Pons (tissue), 1 donor: ENCODE measurements at regions not wholly inside any gene's neighbourhood (a gene's known extent, or its start where the extent isn't known, plus 50 kb on each side); places are given as distances from the start of the nearest gene placed in this dataset.
"Not testable (repeated sequence)": the region's sequence is repeated elsewhere in the genome, so short reads cannot be mapped to it uniquely, and the experiment has no call there.

ENCODE experiments used
- DNase-seq: peaks from one replicate; pipeline ENCODE4 v3.0.0-alpha.2; 2016; ENCODE audit warnings: low spot score

DNA sequence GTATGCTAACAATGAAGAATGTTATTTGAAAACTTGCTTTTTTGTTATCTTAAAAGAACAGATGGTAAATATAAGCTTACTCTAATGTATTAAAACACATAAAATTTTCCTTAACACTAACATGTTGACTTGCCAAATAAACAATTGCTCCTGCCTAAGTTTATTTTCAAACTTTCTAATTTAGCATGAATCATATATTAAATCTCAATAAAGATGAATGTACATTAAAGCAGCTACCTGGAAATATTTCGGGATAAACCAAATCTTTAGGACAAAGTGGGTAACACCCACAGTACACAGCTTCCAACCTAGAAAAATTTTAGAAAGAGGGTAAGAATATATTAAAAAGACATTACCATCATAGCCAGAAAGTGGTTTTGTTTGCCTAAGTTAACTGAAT lies 567.4 kb downstream of the ZEB2 start:
- DNase-seq: no peak

DNA sequence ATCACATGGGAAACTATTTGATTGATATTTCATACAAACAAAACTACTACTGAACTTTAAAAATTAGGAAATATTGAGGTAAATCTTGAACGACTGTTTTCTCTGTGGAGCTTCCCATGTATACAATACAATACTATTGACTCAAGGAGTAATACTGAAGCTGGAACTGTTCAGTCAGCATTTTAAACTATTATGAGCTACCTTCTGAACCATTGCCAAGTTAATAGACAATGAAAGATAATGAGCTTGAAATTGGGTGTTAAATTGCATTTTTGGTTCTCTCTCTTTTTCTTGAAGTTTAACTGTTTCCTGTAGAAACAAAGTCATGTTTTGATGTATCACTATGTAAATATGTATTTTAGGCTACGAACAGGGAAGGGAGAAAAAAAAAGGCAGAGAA lies 569.2 kb downstream of the ZEB2 start:
- DNase-seq: no peak

DNA sequence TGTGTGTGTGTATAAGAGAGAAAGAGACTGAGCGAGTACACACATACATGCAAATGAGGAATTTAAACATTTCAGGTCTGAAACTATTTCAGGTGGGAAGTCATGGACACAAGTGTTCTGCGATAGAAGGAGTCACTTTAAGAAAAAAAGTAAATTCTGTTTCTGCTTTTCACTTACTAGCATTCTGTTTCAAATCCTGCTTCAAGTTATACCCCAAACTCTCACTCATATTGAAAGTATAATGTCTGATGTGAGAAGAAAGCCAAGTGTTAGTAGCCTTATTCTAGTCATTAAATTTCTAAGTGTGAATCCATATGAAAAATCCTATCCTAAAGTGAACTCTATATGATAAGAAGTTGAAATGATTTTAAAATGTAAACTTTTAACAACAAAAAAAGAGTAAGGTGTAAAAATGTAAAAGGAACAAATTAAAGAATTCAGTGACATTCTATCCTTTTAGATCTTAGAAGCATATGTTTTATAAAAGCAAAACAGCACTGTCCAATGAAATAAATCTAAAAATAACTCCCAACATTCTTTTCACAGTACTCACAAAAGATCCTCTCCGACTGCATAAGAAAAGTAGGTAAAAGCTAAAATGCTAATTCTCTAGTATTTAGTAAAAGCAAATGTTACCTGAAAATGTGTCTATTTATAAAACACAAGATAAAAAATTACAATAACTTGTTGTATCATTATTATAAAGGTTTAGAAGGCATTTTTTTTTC lies 570.6 kb downstream of the ZEB2 start:
- no peak for DNase-seq

DNA sequence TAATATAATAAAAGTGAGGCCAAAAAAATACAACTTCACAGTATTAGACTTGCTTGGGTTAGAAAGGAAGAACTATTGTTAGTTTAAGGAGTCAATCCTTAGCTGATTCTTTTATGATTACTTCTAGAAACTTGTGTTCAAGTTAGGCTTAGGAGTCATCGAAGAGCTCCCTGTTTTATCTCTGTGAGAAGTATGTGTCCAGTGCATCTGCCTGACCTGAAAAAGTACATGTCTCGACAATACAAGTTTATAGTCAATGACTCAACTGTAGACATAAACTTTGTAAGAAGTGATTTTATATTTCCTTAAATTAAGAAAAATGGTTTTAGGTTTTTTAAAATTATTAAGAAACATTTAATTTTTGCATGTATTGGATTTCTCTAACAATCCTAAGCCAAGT lies 571.2 kb downstream of the ZEB2 start:
- no peak for DNase-seq

DNA sequence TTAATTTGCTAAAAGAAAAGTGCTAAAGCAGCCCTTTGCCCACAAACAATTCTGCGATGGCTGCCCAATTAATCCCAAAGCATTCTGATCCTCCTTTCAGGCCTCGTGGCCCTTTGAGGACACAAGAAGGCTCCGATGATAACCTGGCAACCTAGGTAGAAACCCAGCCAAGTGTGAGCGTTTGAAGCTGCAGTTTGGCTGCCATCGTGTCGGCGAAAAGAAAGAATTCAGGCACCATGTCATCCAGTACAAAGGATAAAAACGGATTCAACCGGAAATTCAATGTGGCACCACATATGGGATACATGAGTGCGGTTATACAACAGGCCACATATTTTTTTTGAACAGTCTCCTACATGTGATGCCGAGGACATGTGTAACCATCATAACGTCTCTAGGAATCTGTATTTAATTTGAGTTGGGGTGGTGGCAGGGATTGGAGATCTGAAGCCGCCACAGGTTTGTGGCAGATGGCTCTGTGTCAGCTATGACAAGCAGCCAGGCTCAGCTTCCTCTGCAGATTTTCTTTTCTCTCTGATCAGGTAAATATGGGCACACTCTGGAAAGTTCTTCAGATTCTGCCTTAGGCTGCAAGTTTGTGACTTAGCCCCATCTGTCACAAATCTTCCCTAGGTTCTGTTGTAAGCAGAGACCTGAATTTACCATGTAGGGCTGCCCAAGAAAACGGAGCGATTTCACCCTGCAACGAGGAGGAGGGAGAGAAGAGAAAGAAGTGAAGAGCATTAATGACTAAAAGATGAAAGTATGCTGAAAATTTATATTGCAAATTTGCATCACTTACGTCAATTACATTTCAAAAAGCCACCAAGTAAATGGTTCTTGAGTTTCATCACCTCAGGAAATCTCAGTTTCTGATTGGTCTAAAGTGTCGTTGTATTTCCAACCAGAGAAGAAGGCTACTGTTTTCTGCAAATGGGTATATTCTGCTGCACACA lies 573.2 kb downstream of the ZEB2 start:
- DNase-seq: no peak

DNA sequence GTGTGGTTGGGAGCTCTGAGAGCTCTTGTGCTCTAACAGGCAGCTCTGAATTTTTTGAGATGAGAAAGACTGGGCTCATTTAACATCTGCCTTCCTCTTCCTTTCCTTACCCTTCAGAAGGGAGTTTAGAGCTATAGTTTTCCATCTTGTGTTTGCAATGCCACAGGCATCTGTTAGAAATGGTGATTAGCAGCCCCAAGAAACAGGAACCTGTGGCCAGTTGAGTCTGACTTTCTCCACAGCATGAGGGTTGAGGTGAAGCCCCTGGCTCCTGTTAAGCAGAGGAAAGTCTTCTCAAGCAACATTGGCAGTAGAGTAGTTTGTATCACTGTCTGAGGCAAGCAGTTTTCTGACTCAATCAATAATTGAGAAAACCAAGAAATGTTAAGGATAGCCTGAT lies 577.4 kb downstream of the ZEB2 start:
- DNase-seq: no peak

DNA sequence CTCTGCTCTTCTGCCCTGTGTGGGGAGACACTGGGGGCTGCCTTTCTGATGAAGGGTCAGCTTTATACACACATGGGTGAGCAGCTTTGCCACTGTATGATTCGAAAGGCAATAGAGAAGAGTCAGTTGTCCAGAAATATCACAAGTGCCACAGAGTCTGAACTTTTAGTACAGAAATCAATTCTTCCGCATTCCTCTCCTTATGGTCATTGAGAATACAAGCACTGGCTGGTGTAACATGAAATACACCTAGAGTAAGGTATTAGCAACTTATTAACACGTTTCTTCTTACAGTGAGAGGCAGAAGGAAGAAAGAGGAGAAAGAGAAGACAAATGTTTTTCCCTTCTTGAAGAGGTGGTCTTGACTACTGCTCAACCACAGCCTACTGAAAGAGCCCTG lies 579.2 kb downstream of the ZEB2 start:
- no peak for DNase-seq

DNA sequence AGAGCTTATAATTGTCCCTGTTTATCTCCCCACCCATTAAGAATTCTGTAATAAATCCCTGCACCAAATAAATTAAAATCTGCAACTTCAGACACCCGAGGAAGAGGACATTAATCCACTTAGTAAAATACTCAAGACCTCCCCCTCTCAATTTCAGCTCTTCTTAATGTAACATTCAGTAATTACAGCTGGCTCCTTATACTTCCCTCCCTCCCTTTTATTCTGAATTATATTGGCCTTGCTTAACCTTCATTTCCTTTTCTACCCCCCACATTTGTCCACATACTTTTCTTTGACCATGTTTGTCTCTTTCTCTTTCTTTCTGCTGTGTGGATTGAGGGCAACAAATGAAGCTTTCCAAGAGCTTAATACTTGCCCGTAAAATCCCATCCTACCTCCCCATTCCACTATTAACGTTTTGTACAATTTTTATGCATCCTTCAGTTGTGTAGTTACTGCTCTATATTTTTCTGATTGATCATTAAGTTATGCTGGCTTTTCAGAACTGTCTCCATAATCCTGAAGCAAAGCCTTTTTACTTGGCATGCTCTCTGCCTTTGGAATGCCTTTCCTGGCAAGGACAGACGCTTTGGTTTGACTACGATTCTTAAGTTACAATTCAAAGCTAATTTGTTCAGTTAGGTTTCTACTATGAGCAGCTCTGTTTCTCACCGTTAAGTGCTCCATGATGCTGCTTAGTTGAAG lies 580.1 kb downstream of the ZEB2 start:
- no peak for DNase-seq

DNA sequence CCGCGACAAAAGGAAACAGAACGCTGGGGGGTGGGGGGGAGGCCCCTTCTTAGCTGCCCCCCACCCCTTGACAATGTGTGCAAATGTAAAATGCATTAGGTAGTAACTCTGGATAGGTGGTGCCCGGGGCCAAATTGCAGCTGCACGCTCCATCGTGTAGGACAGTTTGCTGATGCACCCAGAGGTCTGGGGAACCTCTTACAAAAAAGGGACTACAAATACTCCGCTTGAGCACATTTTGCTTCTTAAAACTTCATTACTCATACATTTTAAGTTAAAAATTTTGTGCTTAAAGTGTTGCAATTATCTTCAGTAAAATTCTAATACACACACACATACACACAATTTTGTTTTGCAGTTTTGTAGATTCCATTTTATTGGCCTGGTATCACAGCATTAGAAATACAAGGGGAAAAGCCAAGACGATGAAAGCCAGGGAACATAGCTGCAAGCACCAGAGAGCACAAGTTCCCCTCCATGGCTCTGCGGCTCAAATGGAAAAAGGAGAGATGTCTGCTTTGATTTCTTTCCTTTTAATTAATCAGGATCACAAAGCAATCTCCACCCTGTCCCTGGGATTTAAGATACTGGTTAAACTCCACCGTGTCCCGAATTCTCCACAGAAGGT lies 582.1 kb downstream of the ZEB2 start:
- no peak for DNase-seq

DNA sequence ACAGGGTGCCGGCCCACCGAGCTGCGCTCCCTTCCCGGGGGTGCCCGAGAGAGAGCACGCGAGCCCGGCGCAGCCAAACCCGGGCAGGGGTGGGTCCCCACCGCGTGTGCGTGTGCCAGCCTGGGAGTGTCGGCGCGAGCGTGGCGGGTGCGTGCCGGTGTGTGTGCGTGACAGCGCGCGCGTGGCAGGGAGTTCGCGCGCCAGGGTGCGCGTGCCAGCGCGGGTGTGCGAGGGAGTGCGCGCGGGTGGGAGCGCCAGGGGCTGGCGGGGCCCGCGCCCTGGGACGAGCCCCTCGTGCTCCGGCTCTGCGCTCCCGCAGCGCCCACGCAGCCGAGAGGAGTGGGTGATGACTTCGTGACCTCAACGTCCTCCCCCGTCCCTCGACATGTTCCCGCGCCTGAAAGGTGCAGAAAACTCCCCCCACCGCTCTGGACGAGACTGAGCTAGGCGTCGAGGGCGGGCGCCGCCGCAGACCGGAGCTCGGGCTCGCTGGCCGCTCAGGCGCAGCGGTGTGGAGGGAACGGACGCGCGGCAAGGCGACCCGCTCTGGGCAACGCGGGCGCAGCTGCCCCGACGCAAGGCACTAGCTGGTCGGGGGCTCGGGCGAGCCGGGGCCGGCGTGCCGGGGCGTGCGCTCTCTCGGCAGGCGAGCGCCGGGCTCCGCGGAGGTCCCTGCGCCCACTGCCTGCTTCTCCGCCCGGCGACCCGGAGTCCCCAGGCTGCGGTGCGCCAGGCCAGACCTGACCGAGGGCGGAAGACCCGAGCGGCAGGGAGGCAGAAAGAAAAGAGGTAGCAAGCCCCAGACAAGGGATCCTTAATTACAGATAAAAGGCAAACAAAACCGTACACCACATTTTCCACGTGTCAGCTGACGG lies 582.8 kb downstream of the ZEB2 start:
- DNase-seq: no peak

DNA sequence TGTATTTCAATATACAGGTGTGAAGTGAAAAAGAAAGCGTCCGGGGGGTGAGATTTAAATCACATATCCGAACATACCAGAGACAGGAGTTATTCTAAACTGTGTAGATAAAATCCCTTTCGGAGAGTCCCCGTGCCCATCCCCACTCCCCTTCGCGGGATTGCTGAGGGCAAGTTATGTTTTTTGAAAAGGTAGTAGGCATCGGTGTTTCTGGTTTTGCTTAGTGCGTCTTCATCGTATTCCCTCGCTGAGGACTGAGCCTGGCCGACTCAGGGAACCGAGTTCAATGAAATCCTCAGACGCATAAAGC lies 583.4 kb downstream of the ZEB2 start:
- no peak for DNase-seq

DNA sequence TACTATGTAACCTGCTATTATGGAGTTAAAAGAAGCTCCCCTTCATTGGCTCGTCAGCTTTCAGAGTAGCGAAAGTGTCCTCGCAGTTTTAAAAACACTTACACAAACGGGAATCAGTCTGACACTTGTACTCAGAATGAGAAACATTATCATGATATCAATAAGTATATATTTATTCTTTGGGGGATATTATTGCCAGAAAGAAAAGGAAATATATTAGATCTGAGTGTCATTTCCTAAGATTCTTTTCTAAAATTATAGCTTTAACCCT lies 584.5 kb downstream of the ZEB2 start:
- DNase-seq: no peak

DNA sequence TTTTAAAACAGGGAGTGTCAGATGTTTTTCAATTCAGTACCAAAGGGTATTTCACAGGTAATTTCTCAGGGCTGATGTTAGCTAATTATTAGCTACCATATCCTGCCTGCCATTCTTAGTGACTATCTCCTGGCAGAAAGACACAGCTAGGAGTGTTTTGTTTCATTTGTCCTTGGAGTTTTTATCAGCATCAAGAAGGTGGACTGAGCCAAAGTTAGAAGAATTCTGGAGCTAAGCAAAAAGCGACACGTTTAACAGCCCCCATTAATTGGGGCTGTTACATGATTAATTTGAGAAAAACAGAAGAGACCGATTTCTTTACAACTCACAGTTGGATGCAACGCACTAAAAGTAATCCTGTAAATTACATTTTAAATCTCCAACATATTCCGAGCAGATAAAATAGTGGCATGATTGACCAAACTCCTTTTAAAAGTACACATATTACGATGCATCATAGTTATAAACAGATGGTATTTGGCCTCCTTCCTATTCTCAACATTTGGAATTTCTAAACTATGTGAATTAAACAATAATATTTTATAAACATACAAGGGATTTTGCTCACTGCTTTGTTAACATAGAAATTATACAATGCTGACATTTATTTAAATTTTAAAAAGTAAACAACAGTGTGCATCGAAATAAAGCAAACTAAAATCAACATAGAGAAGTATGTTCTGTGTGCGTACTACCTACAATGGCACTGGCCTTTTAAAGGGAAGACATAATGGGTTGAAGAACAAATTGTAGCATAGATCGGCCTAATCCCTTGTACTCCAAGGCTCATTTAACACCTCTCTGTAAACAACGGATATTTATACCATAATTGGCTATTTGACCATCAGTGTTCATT lies 585.1 kb downstream of the ZEB2 start:
- no peak for DNase-seq

DNA sequence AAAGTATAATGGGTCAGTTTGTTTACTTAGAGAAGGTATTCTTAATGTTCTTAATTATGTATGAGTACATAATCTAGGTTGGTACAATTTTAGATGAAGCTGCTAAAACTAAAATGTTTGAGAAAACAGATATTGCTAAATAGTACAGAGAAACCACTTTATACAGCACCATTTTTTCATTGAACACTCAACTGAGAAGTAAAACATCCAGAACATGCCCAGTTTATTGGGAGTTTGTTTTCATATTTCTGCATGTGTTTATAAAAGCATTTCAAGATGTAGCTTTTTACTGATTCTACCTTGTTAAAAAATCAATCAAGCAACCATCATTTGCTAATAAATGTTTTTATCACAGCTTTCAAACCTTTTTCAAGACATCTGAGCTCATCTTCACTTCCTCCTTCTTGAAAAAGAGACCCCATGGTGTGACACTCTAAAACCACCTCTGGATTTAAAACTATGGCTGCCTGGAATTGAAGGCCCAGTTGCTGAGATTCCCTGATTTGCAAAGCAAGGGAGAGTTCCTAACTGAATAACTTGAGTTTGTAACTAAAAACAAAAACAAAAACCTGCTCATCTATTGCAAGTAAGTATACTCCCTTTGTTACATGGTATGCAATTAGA lies 585.9 kb downstream of the ZEB2 start:
- DNase-seq: no peak

DNA sequence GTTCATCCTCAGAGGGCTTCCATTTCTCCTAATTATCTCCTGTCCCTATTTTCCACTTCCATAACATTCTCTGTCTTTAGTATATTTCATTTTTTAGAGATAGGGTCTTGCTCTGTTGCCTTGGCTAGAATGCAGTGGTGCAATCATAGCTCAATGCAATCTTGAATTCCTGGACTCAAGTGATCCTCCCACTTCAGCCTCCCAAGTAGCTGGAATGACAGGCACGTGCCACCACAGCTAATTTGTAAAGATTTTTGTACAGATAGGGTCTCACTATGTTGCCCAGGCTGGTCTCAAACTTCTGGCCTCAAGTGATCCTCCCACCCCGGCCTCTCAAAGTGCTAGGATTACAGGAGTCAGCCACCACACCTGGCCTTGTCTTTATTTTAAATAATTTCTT lies 589.0 kb downstream of the ZEB2 start:
- DNase-seq: no peak

DNA sequence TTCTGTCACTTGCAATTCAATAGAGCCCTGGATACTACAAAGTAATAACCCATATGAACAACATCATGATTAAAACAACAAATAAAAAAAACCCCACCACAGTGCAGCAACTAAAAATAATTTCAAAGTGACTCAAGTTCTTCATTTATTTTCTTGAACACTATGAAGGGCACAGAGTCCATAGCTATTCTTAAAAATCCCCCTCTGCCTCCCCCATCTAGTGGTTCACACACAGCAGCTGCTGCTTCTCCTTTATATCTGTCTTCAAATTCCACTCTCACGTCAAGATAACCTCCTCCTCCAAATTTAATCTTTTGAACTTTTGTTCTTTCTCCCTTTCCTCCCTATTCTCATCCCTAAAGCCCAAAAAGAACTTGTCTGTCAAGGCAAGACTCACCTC lies 591.3 kb downstream of the ZEB2 start:
- DNase-seq: no peak

DNA sequence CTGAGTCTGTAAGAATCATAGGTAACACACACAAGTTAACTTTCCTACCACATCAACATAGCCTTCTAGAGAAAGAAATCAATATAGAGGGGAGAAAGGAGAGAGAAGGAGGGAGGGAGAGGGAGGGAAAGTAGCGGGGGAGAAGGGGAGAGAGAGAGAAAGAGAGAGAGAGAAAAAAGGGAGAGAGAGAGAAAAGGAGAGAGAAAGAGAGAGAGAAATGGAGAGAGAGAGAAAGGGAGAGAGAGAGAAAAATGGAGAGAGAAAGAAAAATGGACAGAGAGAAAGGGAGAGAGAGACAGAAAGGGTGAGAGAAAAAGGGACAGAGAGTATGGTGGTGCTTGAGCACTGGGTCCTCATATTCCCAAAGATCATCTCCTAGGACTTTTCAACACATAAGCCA lies 591.7 kb downstream of the ZEB2 start:
- no peak for DNase-seq

DNA sequence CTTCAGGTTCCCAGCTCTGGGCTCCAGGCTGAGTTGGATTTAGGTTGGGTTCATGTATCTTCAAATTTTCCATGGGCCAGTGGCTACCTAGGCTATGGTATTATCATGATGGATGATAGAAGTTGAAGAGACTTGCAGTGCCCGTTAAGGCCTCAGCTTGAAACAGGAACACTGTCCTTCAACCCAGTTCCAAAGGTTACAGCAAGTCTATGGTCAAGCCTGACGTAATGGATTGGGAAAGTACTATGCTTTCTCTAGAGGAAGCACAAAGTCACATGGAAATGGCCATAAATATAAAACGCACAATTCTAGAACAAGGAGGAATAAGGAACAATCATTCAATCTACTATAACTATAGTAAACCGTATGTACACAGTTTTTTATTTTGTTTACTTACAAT lies 593.2 kb downstream of the ZEB2 start:
- no peak for DNase-seq

DNA sequence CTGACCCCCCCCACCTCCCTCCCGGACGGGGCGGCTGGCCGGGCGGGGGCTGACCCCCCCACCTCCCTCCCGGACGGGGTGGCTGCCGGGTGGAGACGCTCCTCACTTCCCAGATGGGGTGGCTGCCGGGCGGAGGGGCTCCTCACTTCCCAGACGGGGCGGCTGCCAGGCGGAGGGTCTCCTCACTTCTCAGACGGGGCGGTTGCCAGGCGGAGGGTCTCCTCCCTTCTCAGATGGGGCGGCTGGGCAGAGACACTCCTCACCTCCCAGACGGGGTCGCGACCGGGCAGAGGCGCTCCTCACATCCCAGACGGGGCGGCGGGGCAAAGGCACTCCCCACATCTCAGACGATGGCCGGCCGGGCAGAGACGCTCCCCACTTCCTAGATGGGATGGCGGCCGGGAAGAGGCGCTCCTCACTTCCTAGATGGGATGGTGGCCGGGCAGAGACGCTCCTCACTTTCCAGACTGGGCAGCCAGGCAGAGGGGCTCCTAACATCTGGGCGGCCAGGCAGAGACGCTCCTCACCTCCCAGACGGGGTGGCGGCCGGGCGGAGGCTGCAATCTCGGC lies 597.6 kb downstream of the ZEB2 start:
- not testable (repeated sequence) for DNase-seq

DNA sequence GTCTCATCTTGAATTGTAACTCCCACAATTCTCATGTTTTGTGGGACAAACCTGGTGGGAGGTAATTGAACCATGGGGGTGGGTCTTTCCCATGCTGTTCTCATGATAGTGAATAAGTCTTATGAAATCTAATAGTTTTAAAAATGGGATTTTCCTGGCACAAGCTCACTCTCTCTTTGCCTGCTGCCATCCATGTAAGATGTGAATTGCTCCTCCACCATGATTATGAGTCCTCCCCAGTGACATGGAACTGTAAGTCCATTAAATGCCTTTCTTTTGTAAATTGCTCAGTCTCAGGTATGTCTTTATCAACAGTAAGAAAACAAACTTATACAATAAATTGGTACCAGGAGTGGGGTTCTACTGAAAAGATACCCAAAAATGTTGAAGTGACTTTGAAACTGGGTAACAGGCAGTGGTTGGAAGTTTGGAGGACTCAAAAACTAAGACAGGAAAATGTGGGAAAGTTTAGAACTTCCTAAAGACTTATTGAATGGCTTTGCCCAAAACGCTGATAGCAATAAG lies 601.4 kb downstream of the ZEB2 start:
- DNase-seq: no peak
